Ovary (tissue), 3 donors: ENCODE measurements at regions not wholly inside any gene's neighbourhood (a gene's known extent, or its start where the extent isn't known, plus 50 kb on each side); places are given as distances from the start of the nearest gene placed in this dataset.

Experiments used
- EP300 ChIP-seq: sonication (generic); formaldehyde crosslinking; IDR thresholded peaks from one replicate; pipeline ENCODE4 v1.6.1; 2017; ENCODE audit warnings: antibody characterized with exemption
- POLR2A ChIP-seq: fragments of 450-650 bp; IDR thresholded peaks from one replicate; pipeline ENCODE4 v1.6.1; 2017; ENCODE audit warnings: antibody characterized with exemption, mild to moderate bottlenecking, moderate library complexity
- TF ChIP-seq, protein P1 (sequence below), 3 donors: fragments of 450-650 bp in 2 of 3; fragments of 200-600 bp in 1 of 3; IDR thresholded peaks; one replicate each; pipeline versions ENCODE4 v1.5.1 to v1.8.0; 2016 to 2022; ENCODE audit warnings: antibody characterized with exemption in 3 of 3, mild to moderate bottlenecking in 1 of 3
- donor health status: DM: no; HTN: no; CAD: no.

DNA sequence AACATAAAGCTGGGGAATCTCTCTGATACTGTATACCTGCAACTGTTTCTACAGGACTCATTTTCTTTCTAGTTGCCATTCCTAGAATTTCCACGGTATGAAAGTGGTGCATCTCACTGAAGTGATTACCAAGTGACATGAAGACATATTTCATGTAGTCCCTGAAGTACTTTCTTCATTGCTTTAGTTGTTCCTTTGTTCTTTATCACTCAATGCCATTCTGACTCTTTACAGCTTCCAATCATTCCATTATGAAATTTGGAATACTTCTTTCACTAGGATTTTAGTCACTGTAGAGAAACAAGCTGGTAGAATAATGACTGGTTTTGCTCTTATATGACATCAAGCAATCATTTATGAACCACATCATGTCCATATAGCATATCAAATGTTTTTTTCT lies 645.1 kb downstream of the CDH18 start:
- TF ChIP-seq POLR2A (no peak), EP300 (no peak)
- TF ChIP-seq, protein P1, sequence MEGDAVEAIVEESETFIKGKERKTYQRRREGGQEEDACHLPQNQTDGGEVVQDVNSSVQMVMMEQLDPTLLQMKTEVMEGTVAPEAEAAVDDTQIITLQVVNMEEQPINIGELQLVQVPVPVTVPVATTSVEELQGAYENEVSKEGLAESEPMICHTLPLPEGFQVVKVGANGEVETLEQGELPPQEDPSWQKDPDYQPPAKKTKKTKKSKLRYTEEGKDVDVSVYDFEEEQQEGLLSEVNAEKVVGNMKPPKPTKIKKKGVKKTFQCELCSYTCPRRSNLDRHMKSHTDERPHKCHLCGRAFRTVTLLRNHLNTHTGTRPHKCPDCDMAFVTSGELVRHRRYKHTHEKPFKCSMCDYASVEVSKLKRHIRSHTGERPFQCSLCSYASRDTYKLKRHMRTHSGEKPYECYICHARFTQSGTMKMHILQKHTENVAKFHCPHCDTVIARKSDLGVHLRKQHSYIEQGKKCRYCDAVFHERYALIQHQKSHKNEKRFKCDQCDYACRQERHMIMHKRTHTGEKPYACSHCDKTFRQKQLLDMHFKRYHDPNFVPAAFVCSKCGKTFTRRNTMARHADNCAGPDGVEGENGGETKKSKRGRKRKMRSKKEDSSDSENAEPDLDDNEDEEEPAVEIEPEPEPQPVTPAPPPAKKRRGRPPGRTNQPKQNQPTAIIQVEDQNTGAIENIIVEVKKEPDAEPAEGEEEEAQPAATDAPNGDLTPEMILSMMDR (IDR thresholded peaks at IDR 0.05), result no peak
